Tibial nerve (tissue), 4 donors: ENCODE measurements at regions not wholly inside any gene's neighbourhood (a gene's known extent, or its start where the extent isn't known, plus 50 kb on each side); places are given as distances from the start of the nearest gene placed in this dataset.

Experiments used
- CTCF ChIP-seq, 5 experiments: fragments of 200-600 bp in 3 of 5; fragments of 450-650 bp in 2 of 5; sonication (generic) in 3 of 5; IDR thresholded peaks; one replicate each; pipeline ENCODE4 v1.5.1; 2016 to 2019; ENCODE audit warnings: antibody characterized with exemption in 5 of 5, mild to moderate bottlenecking in 3 of 5, moderate library complexity in 2 of 5
- EP300 ChIP-seq, 2 donors: sonication (generic); formaldehyde crosslinking; IDR thresholded peaks; one replicate each; pipeline ENCODE4 v1.6.1; 2017; ENCODE audit warnings: antibody characterized with exemption in 2 of 2, mild to moderate bottlenecking in 1 of 2

- TF ChIP-seq CTCF (IDR thresholded peaks at IDR 0.05) (no peak), EP300 (IDR thresholded peaks at IDR 0.05) (no peak)
These were observed 104.7 kb upstream of the BCOR start for GRCh38 chrX:40202456-40202855.
